CD8-positive, alpha-beta memory T cell (primary cell): ENCODE measurements at regions not wholly inside any gene's neighbourhood (a gene's known extent, or its start where the extent isn't known, plus 50 kb on each side); places are given as distances from the start of the nearest gene placed in this dataset.

Experiments used
- CTCF ChIA-PET: fragments of 350-600 bp; sonication (Branson Sonifier 250); formaldehyde crosslinking; loops from one replicate; lab custom pipeline; 2021; ENCODE audit warnings: antibody characterized with exemption; lab: Charles Lee
- POLR2A ChIA-PET: fragments of 350-600 bp; sonication (Branson Sonifier 250); formaldehyde crosslinking; loops from one replicate; lab custom pipeline; 2021; ENCODE audit warnings: antibody characterized with exemption; lab: Charles Lee
- DNase-seq, 5 donors: peaks; one replicate each; pipeline versions ENCODE4 v3.0.0 to v3.0.0-alpha.2; 2020 to 2022; ENCODE audit warnings: mixed read lengths in 1 of 5
- H3K27ac ChIP-seq: one replicate; pipeline ENCODE4 v1.7.0; 2013; ENCODE audit warnings: low read depth, mild to moderate bottlenecking, low read length, moderate library complexity
- H3K27me3 ChIP-seq: 2 replicates; pipeline ENCODE4 v1.7.0; 2013; ENCODE audit warnings: low read length, mild to moderate bottlenecking; ENCODE audit not compliant: insufficient read depth, poor library complexity, severe bottlenecking
- H3K36me3 ChIP-seq: 2 replicates; pipeline ENCODE4 v1.7.0; 2013; ENCODE audit warnings: mild to moderate bottlenecking, low read length, moderate library complexity; ENCODE audit not compliant: insufficient read depth
- H3K4me1 ChIP-seq: 2 replicates; pipeline ENCODE4 v1.7.0; 2013; ENCODE audit warnings: mild to moderate bottlenecking, low read length, moderate library complexity; ENCODE audit not compliant: insufficient read depth
- H3K4me3 ChIP-seq: 2 replicates; pipeline ENCODE4 v1.7.0; 2013; ENCODE audit warnings: mild to moderate bottlenecking, low read length
- H3K9me3 ChIP-seq: 2 replicates; pipeline ENCODE4 v1.7.0; 2013; ENCODE audit warnings: mild to moderate bottlenecking, low read length
- H3K27ac Mint-ChIP-seq, 8 donors: one replicate each; pipeline ENCODE4 v1.8.0; 2020 to 2021; ENCODE audit warnings: mixed read lengths in 8 of 8, mild to moderate bottlenecking in 6 of 8, inconsistent platforms in 3 of 8, moderate library complexity in 3 of 8
- H3K27me3 Mint-ChIP-seq, 2 donors: one replicate each; pipeline ENCODE4 v1.8.0; 2020 to 2021; ENCODE audit warnings: mixed read lengths in 2 of 2, mild to moderate bottlenecking in 1 of 2, moderate library complexity in 1 of 2
- H3K36me3 Mint-ChIP-seq, 3 donors: one replicate each; pipeline ENCODE4 v1.8.0; 2020 to 2021; ENCODE audit warnings: mixed read lengths in 3 of 3, inconsistent platforms in 1 of 3, mild to moderate bottlenecking in 1 of 3
- H3K4me1 Mint-ChIP-seq, 3 donors: one replicate each; pipeline ENCODE4 v1.8.0; 2020 to 2021; ENCODE audit warnings: mixed read lengths in 3 of 3, inconsistent platforms in 1 of 3, mild to moderate bottlenecking in 1 of 3
- H3K4me3 Mint-ChIP-seq, 7 donors: one replicate each; pipeline ENCODE4 v1.8.0; 2020 to 2021; ENCODE audit warnings: mixed read lengths in 7 of 7, mild to moderate bottlenecking in 6 of 7, moderate library complexity in 4 of 7, inconsistent platforms in 2 of 7
- H3K9me3 Mint-ChIP-seq, 5 donors: one replicate each; pipeline ENCODE4 v1.8.0; 2020 to 2022; ENCODE audit warnings: mixed read lengths in 5 of 5, mild to moderate bottlenecking in 3 of 5, moderate library complexity in 2 of 5, inconsistent platforms in 1 of 5

- Histone ChIP-seq H3K9me3 (no peaks in the 10 kb centered on the region), H3K27ac (no peak overlapping the region), H3K4me1 (no peaks in the 10 kb centered on the region), H3K27me3 (no peaks in the 10 kb centered on the region), H3K4me3 (no peak overlapping the region), H3K36me3 (no peaks in the 10 kb centered on the region)
- no peaks in the 10 kb centered on the region for H3K36me3 Mint-ChIP-seq
- H3K4me1 Mint-ChIP-seq: no peaks in the 10 kb centered on the region
- DNase-seq: no peak
- ChIA-PET POLR2A (no interaction called here), CTCF (no interaction called here)
- H3K4me3 Mint-ChIP-seq: no peak overlapping the region
- H3K27me3 Mint-ChIP-seq: no peaks in the 10 kb centered on the region
- peaks cover 10 to 37% (median 15%) of the 10 kb centered on the region in 5 donors for H3K9me3 Mint-ChIP-seq
- no peak overlapping the region for H3K27ac Mint-ChIP-seq
Measured at GRCh38 chr11:81080476-81080875, 1639.6 kb upstream of the TENM4 start.

- H3K36me3 ChIP-seq: no peaks in the 10 kb centered on the region
- Mint-ChIP-seq H3K27ac (no peak overlapping the region), H3K9me3 (peaks cover 0 to 35% (median 12%) of the 10 kb centered on the region in 5 donors), H3K4me3 (no peak overlapping the region), H3K27me3 (no peaks in the 10 kb centered on the region), H3K4me1 (no peaks in the 10 kb centered on the region), H3K36me3 (no peaks in the 10 kb centered on the region)
- DNase-seq: no peak
- ChIA-PET CTCF (no interaction called here), POLR2A (no interaction called here)
- no peak overlapping the region for H3K4me3 ChIP-seq
- H3K4me1 ChIP-seq: no peaks in the 10 kb centered on the region
- H3K9me3 ChIP-seq: no peaks in the 10 kb centered on the region
- H3K27ac ChIP-seq: no peak overlapping the region
- H3K27me3 ChIP-seq: no peaks in the 10 kb centered on the region
Measured at GRCh38 chr11:81072273-81072672, 1631.4 kb upstream of the TENM4 start.

- no peaks in the 10 kb centered on the region for H3K9me3 ChIP-seq
- H3K27ac Mint-ChIP-seq: no peak overlapping the region
- DNase-seq: no peak
- no peaks in the 10 kb centered on the region for H3K4me1 Mint-ChIP-seq
- H3K4me3 ChIP-seq: no peak overlapping the region
- ChIA-PET POLR2A (no interaction called here), CTCF (no interaction called here)
- no peaks in the 10 kb centered on the region for H3K36me3 ChIP-seq
- no peaks in the 10 kb centered on the region for H3K36me3 Mint-ChIP-seq
- no peak overlapping the region for H3K27ac ChIP-seq
- H3K9me3 Mint-ChIP-seq: peaks cover 0 to 32% (median 12%) of the 10 kb centered on the region in 5 donors
- H3K27me3 ChIP-seq: no peaks in the 10 kb centered on the region
- no peaks in the 10 kb centered on the region for H3K4me1 ChIP-seq
- H3K27me3 Mint-ChIP-seq: no peaks in the 10 kb centered on the region
- no peak overlapping the region for H3K4me3 Mint-ChIP-seq
Measured at GRCh38 chr11:81071606-81072005, 1630.8 kb upstream of the TENM4 start.

GRCh38 chr11:81070948-81071347 lies 1630.1 kb upstream of the TENM4 start:
- no peaks in the 10 kb centered on the region for H3K9me3 ChIP-seq
- no peaks in the 10 kb centered on the region for H3K36me3 Mint-ChIP-seq
- H3K27me3 Mint-ChIP-seq: no peaks in the 10 kb centered on the region
- no peak overlapping the region for H3K4me3 Mint-ChIP-seq
- no peaks in the 10 kb centered on the region for H3K36me3 ChIP-seq
- H3K9me3 Mint-ChIP-seq: peaks cover 0 to 33% (median 10%) of the 10 kb centered on the region in 5 donors
- H3K27me3 ChIP-seq: no peaks in the 10 kb centered on the region
- H3K4me1 Mint-ChIP-seq: no peaks in the 10 kb centered on the region
- no peak overlapping the region for H3K27ac Mint-ChIP-seq
- no peak overlapping the region for H3K4me3 ChIP-seq
- H3K4me1 ChIP-seq: no peaks in the 10 kb centered on the region
- ChIA-PET CTCF (no interaction called here), POLR2A (no interaction called here)
- no peak overlapping the region for H3K27ac ChIP-seq
- no peak for DNase-seq

- CTCF ChIA-PET: no interaction called here
- no peak for DNase-seq
- no peak overlapping the region for H3K27ac Mint-ChIP-seq
Measured at GRCh38 chr11:81059356-81059755, 1618.5 kb upstream of the TENM4 start.

GRCh38 chr11:81052344-81053158 lies 1611.7 kb upstream of the TENM4 start:
- Histone ChIP-seq H3K27me3 (no peaks in the 10 kb centered on the region), H3K27ac (no peak overlapping the region), H3K4me1 (no peaks in the 10 kb centered on the region), H3K9me3 (no peaks in the 10 kb centered on the region), H3K36me3 (no peaks in the 10 kb centered on the region), H3K4me3 (no peak overlapping the region)
- CTCF ChIA-PET: no interaction called here
- H3K9me3 Mint-ChIP-seq: peaks cover 3 to 13% (median 11%) of the 10 kb centered on the region in 5 donors
- H3K4me3 Mint-ChIP-seq: no peak overlapping the region
- DNase-seq: no peak
- H3K36me3 Mint-ChIP-seq: no peaks in the 10 kb centered on the region
- POLR2A ChIA-PET: no interaction called here
- no peaks in the 10 kb centered on the region for H3K4me1 Mint-ChIP-seq
- H3K27ac Mint-ChIP-seq: no peak overlapping the region
- no peaks in the 10 kb centered on the region for H3K27me3 Mint-ChIP-seq

More at GRCh38 chr11:81059356-81059755, 1618.5 kb upstream of the TENM4 start:
- Histone ChIP-seq H3K36me3 (no peaks in the 10 kb centered on the region), H3K27ac (no peak overlapping the region), H3K4me1 (no peaks in the 10 kb centered on the region), H3K4me3 (no peak overlapping the region), H3K27me3 (no peaks in the 10 kb centered on the region), H3K9me3 (no peaks in the 10 kb centered on the region)
- H3K36me3 Mint-ChIP-seq: no peaks in the 10 kb centered on the region
- no peaks in the 10 kb centered on the region for H3K27me3 Mint-ChIP-seq
- peaks cover 2 to 18% (median 7%) of the 10 kb centered on the region in 5 donors for H3K9me3 Mint-ChIP-seq
- no peaks in the 10 kb centered on the region for H3K4me1 Mint-ChIP-seq
- POLR2A ChIA-PET: no interaction called here
- no peak overlapping the region for H3K4me3 Mint-ChIP-seq

GRCh38 chr11:81039916-81040524 lies 1599.2 kb upstream of the TENM4 start:
- Mint-ChIP-seq H3K27ac (no peak overlapping the region), H3K27me3 (no peaks in the 10 kb centered on the region), H3K4me1 (no peaks in the 10 kb centered on the region), H3K9me3 (peaks cover 3 to 37% (median 21%) of the 10 kb centered on the region in 5 donors), H3K36me3 (no peaks in the 10 kb centered on the region), H3K4me3 (no peak overlapping the region)
- no peaks in the 10 kb centered on the region for H3K27me3 ChIP-seq
- H3K4me3 ChIP-seq: no peak overlapping the region
- ChIA-PET CTCF (no interaction called here), POLR2A (no interaction called here)
- no peaks in the 10 kb centered on the region for H3K36me3 ChIP-seq
- H3K9me3 ChIP-seq: no peaks in the 10 kb centered on the region
- H3K27ac ChIP-seq: no peak overlapping the region
- H3K4me1 ChIP-seq: no peaks in the 10 kb centered on the region
- DNase-seq: no peak

- CTCF ChIA-PET: no interaction called here
- Histone ChIP-seq H3K9me3 (no peaks in the 10 kb centered on the region), H3K4me1 (no peaks in the 10 kb centered on the region), H3K27me3 (no peaks in the 10 kb centered on the region), H3K27ac (no peak overlapping the region), H3K4me3 (no peak overlapping the region), H3K36me3 (no peaks in the 10 kb centered on the region)
- peaks cover 7 to 42% (median 30%) of the 10 kb centered on the region in 5 donors for H3K9me3 Mint-ChIP-seq
- H3K4me3 Mint-ChIP-seq: no peak overlapping the region
- POLR2A ChIA-PET: no interaction called here
- no peaks in the 10 kb centered on the region for H3K27me3 Mint-ChIP-seq
- no peak overlapping the region for H3K27ac Mint-ChIP-seq
- no peak for DNase-seq
- no peaks in the 10 kb centered on the region for H3K36me3 Mint-ChIP-seq
- H3K4me1 Mint-ChIP-seq: no peaks in the 10 kb centered on the region
Measured at GRCh38 chr11:81036168-81036870, 1595.5 kb upstream of the TENM4 start.
